NCI-H128 (cell line): ENCODE measurements at regions not wholly inside any gene's neighbourhood (a gene's known extent, or its start where the extent isn't known, plus 50 kb on each side); places are given as distances from the start of the nearest gene placed in this dataset.

Experiments
- DNase-seq: peaks from one replicate; lab custom pipeline; 2025; ENCODE audit not compliant: unreplicated experiment; lab: John Stamatoyannopoulos, UW

DNA sequence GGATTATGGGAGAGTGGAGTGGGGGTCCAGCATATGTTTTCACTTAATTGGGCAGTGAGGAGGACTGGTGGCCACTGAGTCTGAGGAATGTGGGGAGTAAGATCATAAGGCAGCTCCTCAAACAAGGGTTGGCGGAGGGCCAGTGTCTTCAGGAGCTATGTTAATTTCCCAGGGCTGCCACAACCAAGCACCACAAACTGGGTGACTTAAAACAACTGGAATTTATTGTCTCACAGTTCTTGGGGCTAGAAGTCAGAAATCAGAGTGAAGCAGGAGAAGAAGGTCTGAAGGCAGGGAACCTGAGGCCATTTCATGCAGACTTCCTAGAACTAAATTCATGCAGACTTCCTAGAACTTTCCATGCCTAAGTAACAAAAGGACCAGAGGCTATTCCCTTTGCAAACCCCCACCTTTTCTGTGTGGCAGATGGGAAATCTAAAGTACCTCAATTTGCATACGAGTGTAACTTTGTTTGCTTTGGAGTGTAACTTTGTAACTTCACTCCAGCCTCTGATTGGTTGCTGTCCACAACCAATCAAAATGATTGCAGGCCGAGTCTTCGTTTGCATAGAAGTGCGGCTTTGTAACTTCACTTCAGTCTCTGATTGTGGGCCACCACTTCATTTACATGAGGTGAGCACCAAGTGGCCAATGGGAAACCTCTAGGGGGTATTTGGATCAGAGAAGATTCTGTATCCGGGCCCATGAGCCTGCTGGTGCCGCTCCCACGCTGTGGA lies 50.5 kb upstream of the ZBED5 start:
- no peak for DNase-seq
